ENCODE measurements at regions not wholly inside any gene's neighbourhood (a gene's known extent, or its start where the extent isn't known, plus 50 kb on each side); places are given as distances from the start of the nearest gene placed in this dataset.

GRCh38 chr7:81549484-81550016 is 220.3 kb downstream of the HGF start:
- TF ChIP-seq EP300 (IDR thresholded peaks at IDR 0.05) (no peak), POLR2AphosphoS5 (IDR thresholded peaks at IDR 0.05) (no peak)

Measured in suprapubic skin (tissue), 4 donors.